HepG2 (cell line): ENCODE measurements at regions not wholly inside any gene's neighbourhood (a gene's known extent, or its start where the extent isn't known, plus 50 kb on each side); places are given as distances from the start of the nearest gene placed in this dataset.

Source experiments
- ARID3A ChIP-seq: IDR thresholded peaks from 2 replicates; pipeline ENCODE4 v1.6.1; 2012; ENCODE audit warnings: low read depth, low read length, improper control_type of control experiment
- HHEX ChIP-seq: IDR thresholded peaks from 2 replicates; pipeline ENCODE4 v1.6.1; 2016; ENCODE audit warnings: control low read depth
- SRSF1 ChIP-seq: fragments of 200-400 bp; formaldehyde crosslinking; optimal IDR thresholded peaks from 2 replicates; pipeline ENCODE3; 2017; ENCODE audit warnings: mild to moderate bottlenecking, low read depth, low read length, moderate library complexity
- THAP11 ChIP-seq: IDR thresholded peaks from 2 replicates; pipeline ENCODE4 v1.6.1; 2016; ENCODE audit warnings: missing biosample characterization, missing genetic modification reagents
- ZBTB43 ChIP-seq: sonication (generic); formaldehyde crosslinking; conservative IDR thresholded peaks from 2 replicates; pipeline ENCODE4 v1.4.0; 2020; ENCODE audit warnings: missing genetic modification reagents
- ZHX1 ChIP-seq: sonication (generic); formaldehyde crosslinking; IDR thresholded peaks from 2 replicates; pipeline ENCODE4 v1.8.1; 2022; ENCODE audit warnings: low read depth, mild to moderate bottlenecking, missing genetic modification reagents
- ZNF225 ChIP-seq: sonication (generic); formaldehyde crosslinking; IDR thresholded peaks from 2 replicates; pipeline ENCODE4 v1.4.0; 2020; ENCODE audit warnings: mild to moderate bottlenecking, missing genetic modification reagents

GRCh38 chr6:139635401-139636130, 261.1 kb upstream of the CITED2 start (continued):
- TF ChIP-seq ZHX1 (no peak), ARID3A (no peak), ZBTB43 (no peak), HHEX (CRISPR knock-in tag) (no peak), ZNF225 (CRISPR knock-in tag) (no peak), SRSF1 (no peak), THAP11 (CRISPR knock-in tag) (no peak)
- TF ChIP-seq, all 625 proteins: peak for 0
